Mesenchymal stem cell (in vitro differentiated cells and primary cell): ENCODE measurements at regions not wholly inside any gene's neighbourhood (a gene's known extent, or its start where the extent isn't known, plus 50 kb on each side); places are given as distances from the start of the nearest gene placed in this dataset.

ENCODE experiments used
- DNase-seq: peaks from one replicate; pipeline ENCODE4 v3.0.0-alpha.2; 2013
- H2AFZ ChIP-seq: one replicate; pipeline ENCODE4 v1.6.1; 2013; ENCODE audit warnings: low read depth, mild to moderate bottlenecking, control low read depth, inconsistent platforms, low read length, moderate library complexity
- H2AK5ac ChIP-seq: 2 replicates; pipeline ENCODE4 v1.6.1; 2013; ENCODE audit warnings: low read length, moderate library complexity, mild to moderate bottlenecking, inconsistent platforms; ENCODE audit not compliant: severe bottlenecking
- H2BK120ac ChIP-seq: one replicate; pipeline ENCODE4 v1.6.1; 2013; ENCODE audit warnings: low read depth, mild to moderate bottlenecking, inconsistent platforms, low read length, moderate library complexity
- H2BK12ac ChIP-seq, 2 experiments: one replicate each; pipeline ENCODE4 v1.6.1; 2013; ENCODE audit warnings: inconsistent platforms in 2 of 2, low read length in 2 of 2, mild to moderate bottlenecking in 2 of 2, moderate library complexity in 2 of 2, control low read depth in 1 of 2
- H2BK15ac ChIP-seq: one replicate; pipeline ENCODE4 v1.6.1; 2013; ENCODE audit warnings: mild to moderate bottlenecking, low read depth, inconsistent platforms; ENCODE audit not compliant: poor library complexity, severe bottlenecking
- H2BK5ac ChIP-seq: 2 replicates; pipeline ENCODE4 v1.6.1; 2013; ENCODE audit warnings: low read depth, mild to moderate bottlenecking, low read length, control low read depth, inconsistent platforms; ENCODE audit not compliant: poor library complexity, severe bottlenecking
- H3K14ac ChIP-seq, 2 experiments: one replicate each; pipeline ENCODE4 v1.6.1; 2013; ENCODE audit warnings: inconsistent platforms in 2 of 2, low read length in 2 of 2, control low read depth in 1 of 2, mild to moderate bottlenecking in 1 of 2, moderate library complexity in 1 of 2
- H3K18ac ChIP-seq, 2 experiments: one replicate each; pipeline ENCODE4 v1.6.1; 2013; ENCODE audit warnings: inconsistent platforms in 2 of 2, low read length in 2 of 2, control low read depth in 1 of 2, low read depth in 1 of 2, mild to moderate bottlenecking in 1 of 2
- H3K23ac ChIP-seq, 2 experiments: one replicate each; pipeline ENCODE4 v1.6.1; 2013; ENCODE audit warnings: inconsistent platforms in 2 of 2, low read length in 2 of 2, mild to moderate bottlenecking in 2 of 2, moderate library complexity in 2 of 2, control low read depth in 1 of 2
- H3K27ac ChIP-seq: 2 replicates; pipeline ENCODE4 v1.5.1; 2013; ENCODE audit warnings: mild to moderate bottlenecking, moderate library complexity, low read length, control low read depth, inconsistent platforms; ENCODE audit not compliant: poor library complexity, severe bottlenecking
- H3K27me3 ChIP-seq, 2 experiments: 2 replicates each; pipeline versions ENCODE4 v1.6.1 to v1.7.0; 2013; ENCODE audit warnings: low read length in 2 of 2, mild to moderate bottlenecking in 2 of 2, moderate library complexity in 2 of 2, control low read depth in 1 of 2, inconsistent platforms in 1 of 2; ENCODE audit not compliant: control insufficient read depth in 1 of 2, insufficient read depth in 1 of 2
- H3K36me3 ChIP-seq, 2 experiments: 2 replicates each; pipeline versions ENCODE4 v1.6.1 to v1.7.0; 2013; ENCODE audit warnings: low read length in 2 of 2, control low read depth in 1 of 2, inconsistent platforms in 1 of 2, low read depth in 1 of 2, mild to moderate bottlenecking in 1 of 2; ENCODE audit not compliant: insufficient read depth in 2 of 2, control insufficient read depth in 1 of 2
- H3K4ac ChIP-seq, 2 experiments: one replicate each; pipeline ENCODE4 v1.6.1; 2013; ENCODE audit warnings: inconsistent platforms in 2 of 2, low read length in 2 of 2, mild to moderate bottlenecking in 2 of 2, moderate library complexity in 2 of 2, control low read depth in 1 of 2, low read depth in 1 of 2
- H3K4me1 ChIP-seq: 2 replicates; pipeline ENCODE4 v1.6.1; 2013; ENCODE audit warnings: low read depth, low read length, control low read depth; ENCODE audit not compliant: control insufficient read depth, insufficient read depth
- H3K4me2 ChIP-seq: 2 replicates; pipeline ENCODE4 v1.6.1; 2013; ENCODE audit warnings: low read length, mild to moderate bottlenecking, inconsistent platforms; ENCODE audit not compliant: poor library complexity, severe bottlenecking
- H3K4me3 ChIP-seq, 2 experiments: 2 replicates each; pipeline versions ENCODE4 v1.5.1 to v1.7.0; 2013; ENCODE audit warnings: low read length in 2 of 2, mild to moderate bottlenecking in 2 of 2, control low read depth in 1 of 2, low read depth in 1 of 2; ENCODE audit not compliant: insufficient read depth in 1 of 2
- H3K79me1 ChIP-seq: replicated peaks from 2 replicates; pipeline ENCODE4 v1.6.1; 2013; ENCODE audit warnings: mild to moderate bottlenecking, control low read depth, low read length, inconsistent platforms; ENCODE audit not compliant: poor library complexity, severe bottlenecking
- H3K9ac ChIP-seq: 2 replicates; pipeline ENCODE4 v1.7.0; 2013; ENCODE audit warnings: mild to moderate bottlenecking, low read length, moderate library complexity
- H3K9me3 ChIP-seq: 2 replicates; pipeline ENCODE4 v1.7.0; 2013; ENCODE audit warnings: mild to moderate bottlenecking, low read length; ENCODE audit not compliant: control insufficient read depth
- H4K8ac ChIP-seq: one replicate; pipeline ENCODE4 v1.6.1; 2013; ENCODE audit warnings: inconsistent platforms, mild to moderate bottlenecking, low read length, moderate library complexity
- H4K91ac ChIP-seq: one replicate; pipeline ENCODE4 v1.6.1; 2013; ENCODE audit warnings: mild to moderate bottlenecking, low read length, inconsistent platforms
- WGBS: methylation state at CpG from one replicate; pipeline ENCODE4 v1.1.7; 2013; ENCODE audit warnings: mixed read lengths; 5-methylcytosine and 5-hydroxymethylcytosine counted together

DNA sequence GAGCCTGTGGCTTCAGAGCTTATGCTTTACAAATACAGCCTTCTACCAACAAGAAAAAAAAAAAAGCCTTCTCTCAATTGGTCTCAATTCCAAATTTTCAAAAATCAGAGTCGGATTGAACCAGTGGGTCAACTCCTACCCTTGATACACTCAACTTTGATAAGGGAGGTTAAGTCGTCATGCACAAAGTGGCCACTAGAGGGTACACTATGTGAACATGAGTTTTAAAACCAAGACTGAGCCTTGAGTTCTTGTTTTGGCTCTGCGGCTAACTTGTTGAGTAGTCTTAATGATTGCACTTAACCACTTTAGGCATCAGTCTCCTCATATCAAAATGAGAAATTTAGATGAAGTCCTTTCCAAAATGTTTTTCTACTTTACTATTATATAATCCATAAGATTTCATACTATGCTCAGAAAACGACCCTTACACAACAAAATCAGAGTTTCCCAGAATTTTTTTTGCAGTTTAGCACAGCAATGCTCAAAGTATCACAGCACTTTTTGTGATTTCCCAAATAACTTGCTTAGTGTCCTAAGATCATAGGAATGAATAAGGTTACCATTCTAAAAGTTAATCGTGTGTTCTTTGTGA lies 92.9 kb upstream of the MTAP start:
- Histone ChIP-seq H3K4me3 (no peak overlapping the region), H2BK120ac (no peak overlapping the region), H4K91ac (no peak overlapping the region), H3K18ac (no peak overlapping the region), H3K23ac (no peak overlapping the region), H2AFZ (no peak overlapping the region), H2BK5ac (no peak overlapping the region), H3K79me1 (no peaks in the 10 kb centered on the region), H3K27ac (no peak overlapping the region), H2AK5ac (no peak overlapping the region), H3K9ac (no peak overlapping the region), H3K4me2 (no peak overlapping the region), H3K4ac (no peak overlapping the region), H3K9me3 (no peaks in the 10 kb centered on the region), H3K36me3 (no peaks in the 10 kb centered on the region), H3K14ac (no peak overlapping the region), H2BK15ac (no peak overlapping the region), H3K4me1 (peaks cover 2% of the 10 kb centered on the region), H4K8ac (no peak overlapping the region), H3K27me3 (no peaks in the 10 kb centered on the region), H2BK12ac (no peak overlapping the region)
- peak; percentile 49 for DNase-seq
- WGBS, result 44% methylated on average over 2 of the region's 5 CpGs

DNA sequence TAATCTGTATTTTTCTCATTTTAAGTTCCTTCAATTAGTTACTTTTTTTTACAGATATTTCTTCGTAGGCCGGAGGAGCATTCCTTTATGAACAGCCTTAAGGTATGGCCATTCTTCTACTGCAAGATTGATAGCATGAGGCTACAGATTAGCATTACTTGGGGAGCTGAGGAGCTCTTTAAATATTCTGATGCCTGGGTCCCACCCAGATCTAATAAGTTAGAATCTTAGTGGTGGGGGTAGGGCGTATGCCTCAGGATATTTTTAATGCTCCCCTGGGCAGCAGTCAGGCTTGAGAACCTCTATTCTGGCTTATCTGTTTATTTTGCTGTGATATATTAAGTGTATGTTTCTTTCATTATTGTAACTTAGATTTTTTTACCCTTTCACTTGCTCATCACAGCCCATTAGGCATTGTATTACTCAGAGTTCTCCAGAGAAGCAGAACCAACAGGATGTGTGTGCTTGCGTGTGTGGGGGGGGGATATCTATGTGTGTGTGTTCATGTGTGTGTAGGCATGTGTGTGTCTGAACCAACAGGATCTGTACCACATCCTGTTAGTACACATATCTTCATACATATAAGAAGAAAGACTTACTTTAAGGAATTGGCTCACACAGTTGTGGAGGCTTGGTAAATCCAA lies 91.8 kb upstream of the MTAP start:
- H3K14ac ChIP-seq, result no peak overlapping the region
- H2BK120ac ChIP-seq, result peak overlapping the region; percentile 49
- no peak overlapping the region for H3K4me3 ChIP-seq
- no peak for DNase-seq
- H3K9me3 ChIP-seq, result peaks cover 5% of the 10 kb centered on the region
- no peak overlapping the region for H4K8ac ChIP-seq
- no peaks in the 10 kb centered on the region for H3K79me1 ChIP-seq
- no peak overlapping the region for H3K4me2 ChIP-seq
- no peak overlapping the region for H3K18ac ChIP-seq
- no peak overlapping the region for H2BK12ac ChIP-seq
- peak overlapping the region; percentile 9 for H3K9ac ChIP-seq
- H2AK5ac ChIP-seq, result no peak overlapping the region
- H3K23ac ChIP-seq, result no peak overlapping the region
- H2BK15ac ChIP-seq, result no peak overlapping the region
- no peak overlapping the region for H2AFZ ChIP-seq
- peak overlapping the region; percentile 91 for H3K27ac ChIP-seq
- H3K36me3 ChIP-seq, result no peaks in the 10 kb centered on the region
- no peaks in the 10 kb centered on the region for H3K27me3 ChIP-seq
- H3K4ac ChIP-seq, result no peak overlapping the region
- WGBS, result 95% methylated on average over 3 of the region's 4 CpGs
- H2BK5ac ChIP-seq, result no peak overlapping the region
- H3K4me1 ChIP-seq, result peaks cover 2% of the 10 kb centered on the region
- no peak overlapping the region for H4K91ac ChIP-seq

- Histone ChIP-seq H2AK5ac (no peak overlapping the region), H2AFZ (no peak overlapping the region), H3K9me3 (peaks cover 5% of the 10 kb centered on the region), H3K23ac (no peak overlapping the region), H3K79me1 (no peaks in the 10 kb centered on the region), H2BK12ac (no peak overlapping the region), H3K4me2 (no peak overlapping the region), H4K91ac (no peak overlapping the region), H2BK15ac (no peak overlapping the region), H3K14ac (no peak overlapping the region), H4K8ac (no peak overlapping the region), H3K4me3 (no peak overlapping the region), H2BK5ac (no peak overlapping the region), H3K18ac (no peak overlapping the region), H3K27me3 (no peaks in the 10 kb centered on the region), H3K27ac (peak overlapping the region; percentile 91), H3K4ac (no peak overlapping the region), H3K9ac (peak overlapping the region; percentile 48), H2BK120ac (no peak overlapping the region), H3K4me1 (peaks cover 2% of the 10 kb centered on the region), H3K36me3 (no peaks in the 10 kb centered on the region)
- DNase-seq, result no peak
- WGBS, result 25% methylated on average over 2 of the region's 2 CpGs
These were observed 90.9 kb upstream of the MTAP start for GRCh38 chr9:21711504-21711903.

- Histone ChIP-seq H2BK15ac (no peak overlapping the region), H3K4me2 (no peak overlapping the region), H3K4me1 (no peaks in the 10 kb centered on the region), H3K27me3 (no peaks in the 10 kb centered on the region), H3K18ac (no peak overlapping the region), H3K79me1 (no peaks in the 10 kb centered on the region), H2BK120ac (no peak overlapping the region), H2BK12ac (no peak overlapping the region), H2AFZ (no peak overlapping the region), H3K36me3 (no peaks in the 10 kb centered on the region), H3K23ac (no peak overlapping the region), H3K4ac (no peak overlapping the region), H3K27ac (no peak overlapping the region), H2BK5ac (no peak overlapping the region), H2AK5ac (no peak overlapping the region), H3K9me3 (peaks cover 5% of the 10 kb centered on the region), H4K8ac (no peak overlapping the region), H3K9ac (no peak overlapping the region), H3K14ac (no peak overlapping the region), H4K91ac (no peak overlapping the region), H3K4me3 (no peak overlapping the region)
- DNase-seq, result no peak
- WGBS, result 25% methylated on average over 1 of the region's 1 CpG
These were observed 87.0 kb upstream of the MTAP start for GRCh38 chr9:21715408-21715807.
